Progenitor cell of endocrine pancreas (in vitro differentiated cells): ENCODE measurements at regions not wholly inside any gene's neighbourhood (a gene's known extent, or its start where the extent isn't known, plus 50 kb on each side); places are given as distances from the start of the nearest gene placed in this dataset.

Experiments used
- DNase-seq: peaks from one replicate; pipeline ENCODE4 v3.0.0; 2021; ENCODE audit warnings: low spot score; ENCODE audit not compliant: unreplicated experiment
- H3K27ac Mint-ChIP-seq: 2 replicates; pipeline ENCODE4 v1.8.0; 2021; ENCODE audit warnings: mild to moderate bottlenecking, moderate library complexity, mixed read lengths
- H3K27me3 Mint-ChIP-seq: 2 replicates; pipeline ENCODE4 v1.8.0; 2021; ENCODE audit warnings: mixed read lengths
- H3K36me3 Mint-ChIP-seq: 2 replicates; pipeline ENCODE4 v1.8.0; 2022; ENCODE audit warnings: mixed read lengths; ENCODE audit not compliant: insufficient read depth
- H3K4me1 Mint-ChIP-seq: 2 replicates; pipeline ENCODE4 v1.8.0; 2021; ENCODE audit warnings: low read depth, mixed read lengths
- H3K4me3 Mint-ChIP-seq: 2 replicates; pipeline ENCODE4 v1.8.0; 2021; ENCODE audit warnings: low read depth, mild to moderate bottlenecking, moderate library complexity, mixed read lengths
- H3K9me3 Mint-ChIP-seq: 2 replicates; pipeline ENCODE4 v1.8.0; 2021; ENCODE audit warnings: low read depth, mixed read lengths
- TF ChIP-seq, protein P1 (sequence below): fragments of 200-600 bp; sonication (generic); IDR thresholded peaks from one replicate; pipeline ENCODE4 v1.5.0; 2021; ENCODE audit warnings: antibody characterized with exemption, mild to moderate bottlenecking; ENCODE audit not compliant: unreplicated experiment

- Mint-ChIP-seq H3K27ac (no peak overlapping the region), H3K4me3 (no peak overlapping the region), H3K4me1 (no peaks in the 10 kb centered on the region)
These were observed 245.8 kb upstream of the GAS1 start for GRCh38 chr9:87193151-87193550.

DNA sequence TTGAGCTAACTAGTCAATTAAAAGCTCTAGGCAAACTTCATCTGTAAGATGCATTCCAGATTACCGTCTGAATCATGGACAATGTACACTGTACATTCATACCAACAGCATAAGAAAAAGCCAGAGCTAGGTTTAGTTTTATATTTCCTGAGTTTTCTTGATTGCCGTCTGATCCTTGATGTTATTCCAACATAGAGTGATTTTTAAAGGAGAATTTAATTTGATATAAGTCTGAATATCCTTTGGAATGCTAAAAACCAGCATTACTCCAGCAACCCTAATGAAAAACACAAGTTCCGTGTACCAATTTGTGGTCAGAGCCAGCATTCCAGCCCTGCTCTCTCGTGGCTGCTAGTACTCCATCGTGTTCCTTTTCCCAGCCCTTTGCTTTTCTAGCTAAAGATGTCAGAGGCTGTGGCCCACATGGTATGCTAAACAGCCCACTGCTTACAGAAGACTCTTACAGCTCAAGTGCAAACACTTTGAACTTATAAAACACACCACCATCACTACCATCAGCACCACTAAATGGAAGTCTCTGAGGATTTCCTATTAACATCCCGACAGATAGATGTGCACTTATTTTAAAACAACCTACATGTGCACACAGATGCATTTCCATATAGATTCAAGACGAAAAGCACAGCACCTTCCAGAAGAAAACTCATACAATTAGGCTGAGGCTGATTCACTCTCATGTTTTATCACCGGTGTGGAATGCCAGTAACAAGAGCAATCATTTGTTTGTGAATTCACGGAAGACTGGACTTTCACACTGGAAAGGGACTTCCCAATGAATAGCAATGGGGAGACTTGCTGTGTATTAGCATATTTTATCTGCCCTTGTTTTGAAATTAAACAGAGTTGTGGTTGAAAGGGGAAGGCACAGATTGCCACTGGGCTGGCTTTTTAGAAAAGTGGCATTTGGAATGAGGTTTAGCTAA, 246.9 kb upstream of the GAS1 start:
- no peaks in the 10 kb centered on the region for H3K4me1 Mint-ChIP-seq
- no peaks in the 10 kb centered on the region for H3K36me3 Mint-ChIP-seq
- no peak overlapping the region for H3K4me3 Mint-ChIP-seq
- H3K9me3 Mint-ChIP-seq: no peaks in the 10 kb centered on the region
- DNase-seq: no peak
- TF ChIP-seq, protein P1, sequence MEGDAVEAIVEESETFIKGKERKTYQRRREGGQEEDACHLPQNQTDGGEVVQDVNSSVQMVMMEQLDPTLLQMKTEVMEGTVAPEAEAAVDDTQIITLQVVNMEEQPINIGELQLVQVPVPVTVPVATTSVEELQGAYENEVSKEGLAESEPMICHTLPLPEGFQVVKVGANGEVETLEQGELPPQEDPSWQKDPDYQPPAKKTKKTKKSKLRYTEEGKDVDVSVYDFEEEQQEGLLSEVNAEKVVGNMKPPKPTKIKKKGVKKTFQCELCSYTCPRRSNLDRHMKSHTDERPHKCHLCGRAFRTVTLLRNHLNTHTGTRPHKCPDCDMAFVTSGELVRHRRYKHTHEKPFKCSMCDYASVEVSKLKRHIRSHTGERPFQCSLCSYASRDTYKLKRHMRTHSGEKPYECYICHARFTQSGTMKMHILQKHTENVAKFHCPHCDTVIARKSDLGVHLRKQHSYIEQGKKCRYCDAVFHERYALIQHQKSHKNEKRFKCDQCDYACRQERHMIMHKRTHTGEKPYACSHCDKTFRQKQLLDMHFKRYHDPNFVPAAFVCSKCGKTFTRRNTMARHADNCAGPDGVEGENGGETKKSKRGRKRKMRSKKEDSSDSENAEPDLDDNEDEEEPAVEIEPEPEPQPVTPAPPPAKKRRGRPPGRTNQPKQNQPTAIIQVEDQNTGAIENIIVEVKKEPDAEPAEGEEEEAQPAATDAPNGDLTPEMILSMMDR: no peak
- H3K27me3 Mint-ChIP-seq: peaks cover 35% of the 10 kb centered on the region
- no peak overlapping the region for H3K27ac Mint-ChIP-seq

More at GRCh38 chr9:87193151-87193550, 245.8 kb upstream of the GAS1 start:
- Mint-ChIP-seq H3K36me3 (no peaks in the 10 kb centered on the region), H3K9me3 (no peaks in the 10 kb centered on the region), H3K27me3 (peaks cover 27% of the 10 kb centered on the region)
- DNase-seq: no peak
- TF ChIP-seq, protein P1: no peak

GRCh38 chr9:87195306-87195705, 248.0 kb upstream of the GAS1 start:
- H3K27me3 Mint-ChIP-seq: peaks cover 40% of the 10 kb centered on the region
- no peak overlapping the region for H3K4me3 Mint-ChIP-seq
- no peak for DNase-seq
- H3K27ac Mint-ChIP-seq: no peak overlapping the region
- no peaks in the 10 kb centered on the region for H3K36me3 Mint-ChIP-seq
- H3K4me1 Mint-ChIP-seq: no peaks in the 10 kb centered on the region
- TF ChIP-seq, protein P1: no peak
- no peaks in the 10 kb centered on the region for H3K9me3 Mint-ChIP-seq

DNA sequence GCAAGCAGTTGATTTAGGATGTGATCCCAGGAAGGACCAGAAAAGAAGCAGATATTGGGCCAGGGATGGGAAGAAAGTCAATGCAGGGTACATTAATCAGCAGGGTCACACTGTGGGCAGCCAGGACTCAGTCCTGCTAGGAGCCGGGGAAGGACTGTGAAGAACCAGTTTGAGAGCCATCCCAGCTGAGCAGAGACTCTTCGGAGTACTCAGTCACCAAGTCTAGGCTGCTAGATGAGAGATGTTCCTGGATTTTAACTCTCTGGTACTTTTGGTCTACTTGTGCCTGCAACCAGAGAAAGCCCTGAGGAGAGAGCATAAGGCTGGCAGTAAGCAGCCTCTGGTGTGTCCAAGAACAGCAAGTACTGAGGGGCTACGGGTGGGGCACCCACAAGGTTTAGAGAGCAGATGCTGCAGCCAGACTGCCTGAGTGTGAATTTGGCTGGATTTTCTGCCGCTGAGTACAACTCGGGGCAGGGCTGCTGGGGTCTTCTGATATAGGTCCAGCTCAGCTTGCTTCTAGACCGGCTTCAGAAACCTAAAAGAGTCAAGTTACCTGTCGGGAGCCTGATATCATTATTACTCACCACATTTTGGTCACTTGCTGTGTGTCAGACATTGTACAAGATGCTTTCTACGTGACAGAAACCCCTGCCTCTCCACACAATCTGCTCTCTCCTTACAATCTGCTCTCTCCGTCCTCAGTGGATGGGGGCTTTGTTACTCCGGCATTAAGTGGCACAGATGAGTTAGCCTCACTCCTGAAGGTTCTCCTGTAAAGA, 250.2 kb upstream of the GAS1 start:
- H3K9me3 Mint-ChIP-seq: no peaks in the 10 kb centered on the region
- no peaks in the 10 kb centered on the region for H3K36me3 Mint-ChIP-seq
- peaks cover 46% of the 10 kb centered on the region for H3K27me3 Mint-ChIP-seq
- H3K4me1 Mint-ChIP-seq: no peaks in the 10 kb centered on the region
- H3K4me3 Mint-ChIP-seq: no peak overlapping the region
- TF ChIP-seq, protein P1: no peak
- no peak for DNase-seq
- no peak overlapping the region for H3K27ac Mint-ChIP-seq

- TF ChIP-seq, protein P1: no peak
- Mint-ChIP-seq H3K4me1 (no peaks in the 10 kb centered on the region), H3K27ac (no peak overlapping the region), H3K27me3 (peaks cover 51% of the 10 kb centered on the region), H3K9me3 (no peaks in the 10 kb centered on the region), H3K4me3 (no peak overlapping the region), H3K36me3 (no peaks in the 10 kb centered on the region)
- no peak for DNase-seq
These were observed 251.4 kb upstream of the GAS1 start for GRCh38 chr9:87198716-87199115.
